IPS-NIHi11 (cell line): ENCODE measurements at regions not wholly inside any gene's neighbourhood (a gene's known extent, or its start where the extent isn't known, plus 50 kb on each side); places are given as distances from the start of the nearest gene placed in this dataset.
A peak's percentile ranks its signal among the peaks of the same experiment; 100 is the strongest.
"Not testable (repeated sequence)": the region's sequence is repeated elsewhere in the genome, so short reads cannot be mapped to it uniquely, and the experiment has no call there.

Experiments used
- DNase-seq: peaks from one replicate; pipeline ENCODE4 v3.0.0; 2012; ENCODE audit warnings: mixed read lengths, low spot score

DNA sequence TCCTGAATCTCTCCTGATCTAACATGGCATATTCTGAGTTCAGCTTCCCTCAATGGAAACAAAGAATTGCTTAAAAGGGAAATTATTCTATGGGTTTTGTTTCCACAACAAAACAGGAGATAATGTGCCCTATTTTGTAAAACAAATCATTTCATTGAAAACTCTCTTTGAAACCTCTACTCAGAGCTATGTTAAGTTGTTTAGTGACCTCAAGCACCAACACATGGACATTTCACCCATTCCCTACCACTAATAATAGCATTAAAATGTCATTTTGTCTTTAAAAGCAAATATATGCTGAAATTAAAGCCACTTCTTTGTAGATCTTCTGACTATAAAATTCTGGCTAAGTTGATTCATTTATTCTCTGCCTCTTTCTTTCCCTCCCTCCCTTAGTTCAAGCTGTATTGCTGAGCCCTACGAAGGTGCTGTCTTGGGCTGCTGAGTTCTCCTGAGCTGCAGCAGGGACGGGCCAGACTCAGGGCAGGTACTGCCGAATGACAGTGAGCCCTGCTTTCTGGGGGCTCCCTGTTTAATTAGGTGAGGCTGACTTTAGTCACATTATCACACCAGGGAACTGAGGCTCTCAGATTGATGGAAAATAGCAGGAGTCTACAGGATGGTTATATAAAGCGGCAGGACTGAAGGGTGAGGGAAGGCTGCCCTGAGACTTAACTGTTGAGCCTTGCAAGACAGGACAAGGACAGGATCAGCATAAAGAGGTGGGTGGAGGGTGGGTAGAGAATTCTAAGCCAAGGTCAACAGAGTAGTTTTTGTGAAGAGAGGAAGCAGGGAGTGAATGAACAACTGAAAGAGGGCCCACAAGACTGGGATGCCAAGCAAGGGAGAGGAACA is 1685.1 kb downstream of the SPATA31A7 start:
- DNase-seq: peak; percentile 2

DNA sequence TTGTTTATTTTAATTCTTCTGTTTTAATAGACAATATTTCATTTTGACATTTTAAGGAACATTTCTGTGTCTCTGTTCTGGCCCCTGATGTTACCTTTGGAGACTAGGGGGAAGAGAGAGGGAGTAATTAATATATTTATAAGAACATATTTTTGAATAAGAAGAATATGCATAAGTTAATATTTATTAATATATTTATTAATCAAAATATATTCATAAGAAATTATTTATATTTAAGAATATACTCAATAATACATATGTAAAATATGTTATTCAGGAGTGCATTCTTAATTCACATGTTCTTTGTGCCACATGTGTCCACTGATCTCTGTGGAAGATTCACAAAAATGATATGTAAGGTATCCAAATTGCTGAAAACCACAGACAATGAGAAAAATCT is 1687.7 kb downstream of the SPATA31A7 start:
- DNase-seq: not testable (repeated sequence)

DNA sequence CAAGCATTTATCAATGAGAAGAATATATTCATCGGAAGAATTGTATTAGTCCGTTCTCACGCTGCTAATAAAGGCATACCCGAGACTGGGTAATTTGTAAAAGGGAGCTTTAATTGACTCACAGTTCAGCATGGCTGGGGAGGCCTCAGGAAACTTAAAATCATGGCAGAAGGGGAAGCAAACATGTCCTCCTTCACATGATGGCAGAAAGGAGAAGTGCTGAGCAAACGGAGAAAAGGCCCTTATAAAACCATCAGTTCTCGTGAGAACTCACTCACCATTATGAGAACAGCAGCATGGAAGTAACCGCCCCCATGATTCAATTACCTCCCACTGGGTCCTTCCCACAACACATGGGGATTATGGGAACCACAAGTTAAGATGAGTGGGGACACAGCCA is 1688.2 kb downstream of the SPATA31A7 start:
- not testable (repeated sequence) for DNase-seq

DNA sequence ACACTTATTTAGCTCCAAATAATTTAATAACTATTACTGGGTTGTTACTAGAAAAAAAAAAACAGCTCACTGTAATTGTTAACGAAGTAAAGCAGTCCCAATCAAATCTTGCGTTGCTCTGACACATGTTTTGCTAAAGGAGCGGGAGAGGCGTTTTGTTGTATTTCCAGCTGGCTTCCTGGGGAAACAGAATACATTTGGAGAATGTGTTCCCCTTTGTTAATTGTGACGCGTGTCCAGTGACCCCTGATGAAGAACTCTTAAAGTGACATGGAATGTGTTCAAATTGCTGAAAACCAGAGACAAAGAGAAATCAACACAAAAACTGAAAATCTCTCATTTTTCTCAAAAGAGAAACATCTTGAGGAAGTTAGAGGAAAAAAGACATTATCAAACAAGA is 1690.6 kb downstream of the SPATA31A7 start:
- DNase-seq: peak; percentile 1

DNA sequence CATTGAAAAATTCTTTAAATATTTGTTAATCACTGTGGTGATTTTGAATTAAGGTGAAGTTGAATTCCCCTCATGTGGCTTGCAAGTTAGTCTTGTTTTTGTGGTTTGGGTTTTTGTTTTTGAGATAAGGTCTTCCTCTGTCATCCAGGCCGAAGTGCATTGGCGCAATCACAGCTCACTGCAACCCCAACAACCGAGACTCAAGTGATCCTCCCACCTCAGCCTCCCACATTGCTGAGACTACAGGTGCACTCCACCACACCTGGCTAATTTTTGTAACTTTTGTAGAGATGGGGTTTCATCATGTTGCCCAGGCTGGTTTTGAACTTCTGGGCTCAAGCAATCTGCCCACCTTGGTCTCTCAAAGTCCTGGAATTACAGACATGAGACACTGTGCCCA is 1691.1 kb downstream of the SPATA31A7 start:
- DNase-seq: not testable (repeated sequence)

DNA sequence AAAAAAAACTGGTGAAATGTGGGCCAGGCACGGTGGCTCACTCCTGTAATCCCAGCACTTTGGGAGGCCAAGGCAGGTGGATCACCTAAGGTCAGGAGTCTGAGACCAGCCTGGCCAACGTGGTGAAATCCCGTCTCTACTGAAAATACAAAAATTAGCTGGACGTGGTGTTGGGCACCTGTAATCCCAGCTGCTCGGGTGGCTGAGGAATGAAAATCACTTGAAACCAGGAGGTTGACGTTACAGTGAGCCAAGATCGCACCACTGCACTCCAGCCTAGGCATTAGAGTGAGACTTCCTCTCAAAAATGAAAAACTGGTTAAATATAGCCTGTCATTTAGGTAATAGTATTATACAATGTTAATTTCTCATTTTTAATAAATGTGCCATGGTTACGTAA is 1692.0 kb downstream of the SPATA31A7 start:
- not testable (repeated sequence) for DNase-seq

DNA sequence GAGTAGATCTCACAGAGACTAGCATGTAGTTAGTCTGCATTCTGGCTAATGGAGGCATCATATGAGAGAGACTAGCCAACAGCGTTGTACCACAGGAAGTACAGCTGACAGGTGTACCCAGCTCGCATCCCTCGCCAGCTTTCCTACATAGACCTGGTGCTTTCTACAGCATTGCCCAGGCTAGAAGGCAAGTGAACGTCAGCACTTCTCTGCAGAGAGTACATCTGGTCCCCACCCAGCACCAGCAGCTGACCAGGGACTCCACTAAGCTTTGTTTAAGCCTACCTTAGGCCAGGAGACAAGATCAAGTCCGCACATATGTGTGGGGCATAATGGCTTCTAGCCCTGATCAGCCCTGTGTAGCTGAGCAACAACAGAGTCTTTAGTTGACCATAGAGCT is 1692.9 kb downstream of the SPATA31A7 start:
- not testable (repeated sequence) for DNase-seq

DNA sequence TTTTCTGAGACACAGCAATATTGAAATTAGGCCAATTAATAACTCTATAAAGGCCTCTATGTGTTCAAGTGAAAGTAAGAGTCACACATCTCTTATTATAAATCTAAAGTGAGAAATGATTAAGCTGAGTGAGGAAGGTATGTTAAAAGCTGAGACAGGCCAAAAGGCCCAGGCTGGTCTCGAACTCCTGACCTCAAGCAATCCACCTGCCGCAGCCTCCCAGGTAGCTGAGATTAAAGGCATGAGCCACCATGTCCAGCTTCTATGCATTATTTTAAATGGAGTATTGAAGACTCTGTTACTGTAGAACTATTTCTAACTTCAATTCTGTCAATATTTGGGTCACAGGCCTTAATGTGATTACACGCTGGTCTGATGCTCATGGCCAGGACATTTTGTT is 1706.9 kb downstream of the SPATA31A7 start:
- not testable (repeated sequence) for DNase-seq

DNA sequence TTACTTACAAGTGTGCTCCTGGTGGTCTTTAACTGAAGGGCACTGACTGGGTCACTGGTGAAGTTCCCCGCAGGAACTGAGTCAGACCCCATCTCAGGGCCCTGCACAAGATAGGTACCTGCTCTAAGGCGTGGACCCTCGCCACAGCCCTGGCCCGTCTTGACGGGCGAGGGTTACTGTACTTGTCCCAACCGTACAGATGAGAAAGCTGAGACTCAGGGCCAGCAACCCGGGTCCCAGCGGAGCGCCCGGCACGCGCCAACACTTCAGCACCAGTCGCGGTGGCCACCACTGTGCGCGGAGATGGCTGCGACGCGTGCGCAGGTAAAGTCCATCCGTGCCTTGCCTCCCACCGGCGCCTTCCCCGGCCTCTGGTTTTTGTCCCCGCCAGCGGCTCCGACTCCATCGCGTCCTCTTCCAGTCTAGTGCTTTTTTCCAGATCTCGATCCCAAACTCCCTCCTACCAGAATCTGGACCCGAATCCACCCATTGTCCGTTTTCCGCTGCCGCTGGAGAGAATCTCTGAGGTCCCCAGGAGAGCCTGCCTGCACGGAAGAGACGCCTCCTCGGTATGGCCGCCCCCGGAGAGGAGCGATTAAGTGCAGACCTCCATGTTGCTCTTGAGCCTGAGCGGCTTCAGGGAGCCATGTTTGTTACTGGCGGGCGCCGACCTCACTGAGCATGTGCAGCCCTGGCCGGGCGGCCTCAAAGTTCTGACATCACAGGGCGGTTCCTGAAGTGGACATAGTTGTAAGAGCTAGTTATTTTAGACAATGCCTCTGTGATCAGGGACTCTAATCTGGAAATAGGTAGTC is 1707.8 kb downstream of the SPATA31A7 start:
- not testable (repeated sequence) for DNase-seq

DNA sequence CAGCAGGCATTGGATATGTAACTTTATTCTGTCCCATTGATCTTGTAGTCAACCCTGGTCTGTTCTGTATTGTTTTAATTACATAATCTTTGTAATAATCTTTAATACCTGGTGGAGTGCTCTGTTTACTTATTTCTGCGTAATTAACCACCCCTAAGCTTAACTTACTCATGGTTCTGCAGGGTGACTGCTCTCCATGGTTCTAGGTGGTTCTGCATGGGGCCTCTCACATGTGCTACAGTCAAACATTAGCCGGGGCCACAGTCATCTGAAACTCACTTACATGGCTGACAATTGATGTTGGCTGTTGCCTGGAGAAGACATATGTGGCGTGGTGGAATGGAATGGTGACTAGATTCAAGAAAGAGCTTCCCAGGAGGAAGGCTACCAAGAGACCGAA is 1709.8 kb downstream of the SPATA31A7 start:
- DNase-seq: not testable (repeated sequence)

DNA sequence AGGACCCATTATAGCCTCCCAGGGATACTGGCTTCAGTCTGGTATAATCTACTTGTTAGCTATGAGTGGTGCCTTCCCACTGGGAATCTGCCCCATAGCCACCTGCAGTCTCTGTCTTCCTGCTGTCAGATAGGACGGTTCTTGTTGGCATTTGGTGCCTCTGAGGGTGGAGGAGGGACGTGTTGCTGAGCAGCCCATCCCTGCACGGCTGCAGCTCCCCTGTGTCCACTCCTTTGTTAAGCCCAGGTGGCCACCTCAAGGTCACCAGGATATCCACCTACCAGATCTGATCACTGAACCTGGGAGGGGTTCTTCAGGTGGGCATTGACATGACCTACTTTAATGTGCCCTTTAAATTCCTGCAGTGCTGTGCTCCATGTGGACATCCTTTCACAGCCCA is 1714.2 kb downstream of the SPATA31A7 start:
- not testable (repeated sequence) for DNase-seq

DNA sequence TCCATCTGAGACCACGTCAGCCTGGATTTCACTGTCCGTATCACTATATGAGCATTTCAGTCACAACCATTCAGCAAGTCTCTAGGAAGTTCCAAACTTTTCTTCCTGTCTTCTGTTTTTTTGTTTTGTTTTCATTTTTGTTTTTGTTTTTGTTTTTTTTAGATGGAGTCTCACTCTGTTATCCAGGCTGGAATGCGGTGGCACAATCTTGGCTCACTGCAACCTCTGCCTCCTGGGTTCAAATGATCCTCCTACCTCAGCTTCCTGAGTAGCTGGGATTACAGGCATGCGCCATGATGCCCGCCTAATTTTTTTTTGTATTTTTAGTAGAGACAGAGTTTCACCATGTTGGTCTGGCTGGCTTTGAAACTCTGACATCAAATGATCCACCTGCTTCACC is 1715.9 kb downstream of the SPATA31A7 start:
- not testable (repeated sequence) for DNase-seq

DNA sequence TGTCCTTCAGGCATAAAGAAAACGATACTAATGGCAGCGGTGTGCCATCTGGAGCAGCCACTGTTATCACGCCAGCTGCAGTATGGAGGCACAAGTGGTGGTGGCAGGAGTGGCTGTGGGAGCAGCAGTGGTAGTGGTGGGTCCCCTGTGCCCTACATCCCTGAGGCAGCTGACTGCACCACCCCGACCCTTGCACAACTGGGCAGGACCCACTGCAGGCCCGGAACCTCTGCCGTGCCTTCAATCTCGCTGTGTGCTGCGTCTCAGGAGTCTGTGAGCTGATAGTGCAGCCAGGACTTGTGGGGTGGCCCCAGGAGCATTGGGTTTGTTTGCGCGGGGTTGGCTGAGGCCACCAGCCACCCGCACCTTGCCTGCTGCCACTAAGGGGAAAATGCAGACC is 1718.0 kb downstream of the SPATA31A7 start:
- DNase-seq: not testable (repeated sequence)

DNA sequence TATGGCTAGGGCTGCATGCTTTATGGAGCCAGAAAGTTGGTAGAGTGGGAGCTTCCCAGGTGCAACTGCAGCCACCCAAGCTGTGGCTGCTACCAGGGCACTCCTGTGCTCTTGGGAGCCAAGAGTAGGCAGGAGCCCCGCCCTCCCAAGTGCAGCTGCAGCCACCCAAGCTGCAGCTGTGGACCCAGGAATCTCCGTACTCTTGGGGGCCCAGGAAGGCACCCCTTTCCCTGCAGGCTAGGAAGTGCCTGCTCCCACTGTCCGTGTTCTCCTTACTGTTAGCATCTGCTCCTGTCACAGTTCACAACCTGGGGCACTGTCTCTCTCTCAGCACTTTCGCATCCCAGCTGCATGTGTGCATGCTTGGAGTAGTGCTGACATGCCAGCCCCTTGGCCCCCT is 1718.4 kb downstream of the SPATA31A7 start:
- not testable (repeated sequence) for DNase-seq

DNA sequence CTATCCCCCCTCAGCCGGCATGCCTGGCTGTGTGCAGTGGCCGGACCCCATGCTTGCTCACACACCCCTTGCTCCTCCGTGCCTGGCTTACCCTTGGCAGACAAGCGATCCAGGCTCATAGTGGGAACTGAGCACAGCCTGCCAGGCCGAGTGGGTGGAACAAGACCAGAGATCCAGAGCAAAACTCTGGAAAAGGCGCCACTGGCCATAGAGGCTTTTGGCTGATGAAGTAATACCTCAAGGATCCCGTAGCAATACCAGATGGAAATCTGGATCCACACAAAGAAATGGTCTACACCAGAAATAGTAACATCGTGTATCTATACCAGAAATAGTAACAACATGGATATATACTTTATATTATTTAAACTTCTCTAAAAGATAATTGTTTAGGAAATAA is 1719.6 kb downstream of the SPATA31A7 start:
- DNase-seq: not testable (repeated sequence)

DNA sequence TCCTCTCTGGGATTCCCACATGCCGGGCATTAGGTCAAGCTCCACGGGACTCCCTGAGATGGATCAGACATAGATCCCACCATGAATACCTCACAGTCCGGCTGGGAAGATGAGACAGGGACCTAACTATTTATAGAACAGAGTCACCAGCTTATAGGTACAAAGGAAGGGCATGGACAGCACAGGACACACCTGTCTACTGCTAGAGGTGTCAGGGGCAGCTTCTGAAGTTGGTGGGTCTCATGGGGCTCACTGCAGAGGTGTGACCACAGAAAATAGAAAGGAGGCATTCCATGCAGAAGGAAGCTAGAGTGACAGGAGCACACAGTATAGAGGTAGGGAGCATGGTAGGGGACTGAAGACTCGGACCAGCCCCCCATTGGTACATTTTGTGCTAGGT is 1722.4 kb downstream of the SPATA31A7 start:
- not testable (repeated sequence) for DNase-seq

DNA sequence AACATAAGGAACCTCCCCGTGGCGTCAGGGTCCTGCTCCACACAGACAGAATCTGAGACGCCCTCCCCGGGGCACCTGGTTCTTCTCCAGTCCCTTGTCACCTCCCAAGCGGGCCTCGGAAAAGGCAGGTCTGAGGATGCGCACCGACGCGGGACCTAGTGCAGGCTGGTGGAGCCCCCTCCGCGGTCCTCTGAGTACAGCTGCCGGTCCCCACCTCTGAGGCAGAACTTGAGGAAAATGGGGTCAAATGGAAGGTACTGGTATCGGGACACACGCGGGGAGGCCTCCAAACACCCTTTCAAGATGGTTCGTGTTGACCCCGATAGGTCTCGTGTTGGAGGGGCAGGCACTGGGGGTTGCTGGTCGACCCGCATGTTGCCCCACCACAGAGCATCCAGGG is 1725.3 kb downstream of the SPATA31A7 start:
- DNase-seq: not testable (repeated sequence)

DNA sequence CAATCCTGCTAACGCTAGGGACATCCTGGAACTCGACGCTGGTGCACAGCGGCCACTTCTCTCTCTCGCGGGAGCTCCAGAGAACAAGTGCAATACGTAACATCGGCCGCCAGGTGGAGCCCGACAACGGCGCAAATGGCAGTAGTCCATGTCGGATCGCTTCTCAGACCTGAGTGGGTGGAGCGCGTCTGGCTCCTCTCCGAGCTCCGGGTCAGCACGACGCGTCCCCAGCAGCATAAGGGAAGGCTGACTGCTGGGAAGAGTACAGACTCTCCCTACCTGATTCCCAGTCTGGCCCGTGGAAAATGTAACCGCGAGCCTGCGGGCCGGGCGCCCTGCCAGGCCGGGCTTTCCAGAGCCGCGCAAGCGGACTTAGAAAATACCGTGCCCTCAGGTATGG is 1725.8 kb downstream of the SPATA31A7 start:
- DNase-seq: not testable (repeated sequence)

DNA sequence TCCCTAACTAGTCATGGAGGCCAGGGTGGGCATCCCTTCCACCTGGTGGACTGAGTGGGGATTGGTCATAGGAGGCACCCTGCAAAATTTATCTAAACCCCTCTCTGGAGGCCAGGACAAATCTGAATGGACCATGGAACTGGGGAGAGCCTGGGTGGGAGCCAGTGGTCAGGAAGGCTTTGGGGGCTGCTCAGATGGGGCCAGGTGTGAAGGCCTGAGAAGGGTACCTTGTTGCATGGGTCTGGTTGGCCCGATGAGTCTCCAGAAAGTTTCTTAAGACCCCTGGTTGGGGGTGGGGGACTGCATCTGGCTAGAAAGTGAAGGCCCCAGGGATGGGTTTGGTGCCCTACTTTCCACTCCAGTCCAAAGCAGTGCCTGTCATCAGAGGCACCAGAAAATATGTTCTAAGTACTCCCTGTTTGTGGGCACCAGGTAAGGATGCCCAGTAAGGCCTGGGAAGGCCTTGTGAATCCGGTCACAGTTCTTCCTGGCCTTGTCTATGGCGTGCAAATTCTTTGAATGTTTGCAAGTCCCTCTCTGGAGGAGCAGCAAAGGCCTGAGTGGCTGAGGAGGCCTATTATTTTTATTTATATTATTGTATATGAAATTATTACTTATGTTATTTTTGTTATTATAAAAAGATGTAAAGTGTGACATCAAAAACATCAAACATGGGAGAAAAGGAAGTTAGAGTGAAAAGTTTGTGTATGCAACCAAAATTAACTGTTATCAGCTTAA is 1729.0 kb downstream of the SPATA31A7 start:
- DNase-seq: not testable (repeated sequence)

DNA sequence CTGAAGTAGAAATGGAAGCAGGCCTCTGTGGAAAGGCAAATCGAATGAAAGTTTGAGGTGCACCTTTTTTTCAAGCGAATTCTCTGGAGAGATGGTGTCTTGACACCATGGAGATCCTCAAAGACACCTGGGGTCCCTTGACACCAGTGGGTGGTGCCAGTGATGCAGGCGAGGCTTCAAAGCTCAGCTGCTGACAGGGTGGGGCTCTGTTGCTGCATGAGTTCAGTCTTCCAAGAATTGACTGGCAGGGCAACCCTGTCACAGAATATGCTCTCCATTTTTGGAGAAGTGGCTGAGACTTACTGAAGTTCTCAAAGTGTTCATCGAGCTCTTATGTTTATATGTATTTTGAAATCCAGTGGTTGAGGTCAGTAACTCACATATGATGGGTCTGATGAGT is 1741.6 kb downstream of the SPATA31A7 start:
- not testable (repeated sequence) for DNase-seq

DNA sequence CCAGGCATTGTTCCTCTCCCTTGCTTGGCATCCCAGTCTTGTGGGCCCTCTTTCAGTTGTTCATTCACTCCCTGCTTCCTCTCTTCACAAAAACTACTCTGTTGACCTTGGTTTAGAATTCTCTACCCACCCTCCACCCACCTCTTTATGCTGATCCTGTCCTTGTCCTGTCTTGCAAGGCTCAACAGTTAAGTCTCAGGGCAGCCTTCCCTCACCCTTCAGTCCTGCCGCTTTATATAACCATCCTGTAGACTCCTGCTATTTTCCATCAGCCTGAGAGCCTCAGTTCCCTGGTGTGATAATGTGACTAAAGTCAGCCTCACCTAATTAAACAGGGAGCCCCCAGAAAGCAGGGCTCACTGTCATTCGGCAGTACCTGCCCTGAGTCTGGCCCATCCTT is 1763.0 kb downstream of the SPATA31A7 start:
- not testable (repeated sequence) for DNase-seq
